Panc1 (cell line): ENCODE measurements at regions not wholly inside any gene's neighbourhood (a gene's known extent, or its start where the extent isn't known, plus 50 kb on each side); places are given as distances from the start of the nearest gene placed in this dataset.

Experiments used
- POLR2AphosphoS5 ChIP-seq: IDR thresholded peaks from 2 replicates; pipeline ENCODE4 v1.6.1; 2012; ENCODE audit warnings: mild to moderate bottlenecking, low read depth, low read length, moderate library complexity
- SIN3A ChIP-seq: IDR thresholded peaks from 2 replicates; pipeline ENCODE4 v1.6.1; 2012; ENCODE audit warnings: low read depth, mild to moderate bottlenecking, low read length, moderate library complexity, borderline replicate concordance; ENCODE audit not compliant: insufficient read depth
- TCF7L2 ChIP-seq: IDR thresholded peaks from 2 replicates; pipeline ENCODE4 v1.6.1; 2011; ENCODE audit warnings: mild to moderate bottlenecking, low read depth, low read length, inconsistent platforms
- TF ChIP-seq, protein P1 (sequence below): fragments of 450-650 bp; IDR thresholded peaks from 2 replicates; pipeline ENCODE4 v1.5.1; 2017; ENCODE audit warnings: mild to moderate bottlenecking
- TF ChIP-seq, protein P2 (sequence below), 2 experiments: IDR thresholded peaks; 2 replicates each; pipeline ENCODE4 v1.6.1; 2011 to 2012; ENCODE audit warnings: low read depth in 2 of 2, control low read depth in 1 of 2, low read length in 1 of 2, mild to moderate bottlenecking in 1 of 2, moderate library complexity in 1 of 2; ENCODE audit not compliant: insufficient read depth in 1 of 2

DNA sequence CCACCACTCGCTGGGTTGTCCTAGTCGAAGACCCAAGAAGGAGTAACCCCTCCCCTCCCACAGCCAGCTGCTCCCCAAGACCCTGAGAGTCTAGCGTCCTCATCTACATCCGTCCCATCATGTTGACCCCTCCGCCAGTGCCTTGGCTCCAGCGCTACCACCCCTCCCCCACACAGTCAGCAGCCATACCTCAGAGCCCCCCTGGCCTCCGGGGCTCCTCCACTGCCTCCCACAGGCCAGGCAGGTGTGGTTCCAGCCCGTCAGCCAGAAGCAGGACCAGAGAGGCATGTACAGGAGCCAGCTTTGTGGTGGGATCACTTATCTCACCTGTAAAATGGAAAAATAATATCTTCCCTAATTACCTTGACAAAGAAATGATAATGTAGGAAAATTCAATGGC, 51.5 kb upstream of the PHF21B start:
- TF ChIP-seq, protein P1, sequence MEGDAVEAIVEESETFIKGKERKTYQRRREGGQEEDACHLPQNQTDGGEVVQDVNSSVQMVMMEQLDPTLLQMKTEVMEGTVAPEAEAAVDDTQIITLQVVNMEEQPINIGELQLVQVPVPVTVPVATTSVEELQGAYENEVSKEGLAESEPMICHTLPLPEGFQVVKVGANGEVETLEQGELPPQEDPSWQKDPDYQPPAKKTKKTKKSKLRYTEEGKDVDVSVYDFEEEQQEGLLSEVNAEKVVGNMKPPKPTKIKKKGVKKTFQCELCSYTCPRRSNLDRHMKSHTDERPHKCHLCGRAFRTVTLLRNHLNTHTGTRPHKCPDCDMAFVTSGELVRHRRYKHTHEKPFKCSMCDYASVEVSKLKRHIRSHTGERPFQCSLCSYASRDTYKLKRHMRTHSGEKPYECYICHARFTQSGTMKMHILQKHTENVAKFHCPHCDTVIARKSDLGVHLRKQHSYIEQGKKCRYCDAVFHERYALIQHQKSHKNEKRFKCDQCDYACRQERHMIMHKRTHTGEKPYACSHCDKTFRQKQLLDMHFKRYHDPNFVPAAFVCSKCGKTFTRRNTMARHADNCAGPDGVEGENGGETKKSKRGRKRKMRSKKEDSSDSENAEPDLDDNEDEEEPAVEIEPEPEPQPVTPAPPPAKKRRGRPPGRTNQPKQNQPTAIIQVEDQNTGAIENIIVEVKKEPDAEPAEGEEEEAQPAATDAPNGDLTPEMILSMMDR = no peak
- TF ChIP-seq, protein P2, sequence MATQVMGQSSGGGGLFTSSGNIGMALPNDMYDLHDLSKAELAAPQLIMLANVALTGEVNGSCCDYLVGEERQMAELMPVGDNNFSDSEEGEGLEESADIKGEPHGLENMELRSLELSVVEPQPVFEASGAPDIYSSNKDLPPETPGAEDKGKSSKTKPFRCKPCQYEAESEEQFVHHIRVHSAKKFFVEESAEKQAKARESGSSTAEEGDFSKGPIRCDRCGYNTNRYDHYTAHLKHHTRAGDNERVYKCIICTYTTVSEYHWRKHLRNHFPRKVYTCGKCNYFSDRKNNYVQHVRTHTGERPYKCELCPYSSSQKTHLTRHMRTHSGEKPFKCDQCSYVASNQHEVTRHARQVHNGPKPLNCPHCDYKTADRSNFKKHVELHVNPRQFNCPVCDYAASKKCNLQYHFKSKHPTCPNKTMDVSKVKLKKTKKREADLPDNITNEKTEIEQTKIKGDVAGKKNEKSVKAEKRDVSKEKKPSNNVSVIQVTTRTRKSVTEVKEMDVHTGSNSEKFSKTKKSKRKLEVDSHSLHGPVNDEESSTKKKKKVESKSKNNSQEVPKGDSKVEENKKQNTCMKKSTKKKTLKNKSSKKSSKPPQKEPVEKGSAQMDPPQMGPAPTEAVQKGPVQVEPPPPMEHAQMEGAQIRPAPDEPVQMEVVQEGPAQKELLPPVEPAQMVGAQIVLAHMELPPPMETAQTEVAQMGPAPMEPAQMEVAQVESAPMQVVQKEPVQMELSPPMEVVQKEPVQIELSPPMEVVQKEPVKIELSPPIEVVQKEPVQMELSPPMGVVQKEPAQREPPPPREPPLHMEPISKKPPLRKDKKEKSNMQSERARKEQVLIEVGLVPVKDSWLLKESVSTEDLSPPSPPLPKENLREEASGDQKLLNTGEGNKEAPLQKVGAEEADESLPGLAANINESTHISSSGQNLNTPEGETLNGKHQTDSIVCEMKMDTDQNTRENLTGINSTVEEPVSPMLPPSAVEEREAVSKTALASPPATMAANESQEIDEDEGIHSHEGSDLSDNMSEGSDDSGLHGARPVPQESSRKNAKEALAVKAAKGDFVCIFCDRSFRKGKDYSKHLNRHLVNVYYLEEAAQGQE (IDR thresholded peaks at IDR 0.05; ENCODE audit: insufficient read depth in 1 of 2, low read depth in 2 of 2, low read length in 1 of 2) = no peak
- TF ChIP-seq SIN3A (no peak), POLR2AphosphoS5 (no peak), TCF7L2 (no peak)
